HG03460 (cell line): ENCODE measurements at regions not wholly inside any gene's neighbourhood (a gene's known extent, or its start where the extent isn't known, plus 50 kb on each side); places are given as distances from the start of the nearest gene placed in this dataset.
"Not testable (repeated sequence)": the region's sequence is repeated elsewhere in the genome, so short reads cannot be mapped to it uniquely, and the experiment has no call there.

ENCODE experiments used
- ATAC-seq: cut with Tn5 transposase; IDR thresholded peaks from one replicate; pipeline ENCODE4 v1.9.1; 2021; ENCODE audit not compliant: unreplicated experiment

- ATAC-seq: no peak
Measured at GRCh38 chr4:152073351-152074087, 312.7 kb upstream of the GATB start.

GRCh38 chr4:152072906-152073305, 312.1 kb upstream of the GATB start:
- ATAC-seq: no peak

DNA sequence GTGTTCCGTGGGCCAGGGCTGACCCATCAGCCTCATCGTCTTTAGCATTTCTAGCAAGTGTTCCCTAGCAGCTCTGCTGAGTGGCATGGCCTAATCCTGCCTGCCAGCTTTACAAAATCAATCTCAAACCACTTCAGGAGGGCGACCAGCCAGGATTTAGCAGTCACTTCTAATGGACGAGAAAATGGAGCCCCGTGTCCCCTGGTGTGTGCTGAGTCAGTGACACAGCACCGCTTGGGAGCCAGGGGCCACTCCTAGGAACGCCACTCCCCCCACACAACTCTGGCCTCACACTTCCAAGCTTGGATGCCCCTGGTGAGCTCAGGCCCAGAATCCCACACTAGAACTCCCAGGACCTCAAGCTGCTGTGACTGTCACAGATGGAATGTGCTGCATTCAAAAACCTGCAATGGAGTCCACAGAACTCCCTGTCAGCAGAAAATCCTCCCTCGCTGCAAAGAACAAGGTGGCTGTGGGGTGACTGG, 311.2 kb upstream of the GATB start:
- ATAC-seq: no peak

DNA sequence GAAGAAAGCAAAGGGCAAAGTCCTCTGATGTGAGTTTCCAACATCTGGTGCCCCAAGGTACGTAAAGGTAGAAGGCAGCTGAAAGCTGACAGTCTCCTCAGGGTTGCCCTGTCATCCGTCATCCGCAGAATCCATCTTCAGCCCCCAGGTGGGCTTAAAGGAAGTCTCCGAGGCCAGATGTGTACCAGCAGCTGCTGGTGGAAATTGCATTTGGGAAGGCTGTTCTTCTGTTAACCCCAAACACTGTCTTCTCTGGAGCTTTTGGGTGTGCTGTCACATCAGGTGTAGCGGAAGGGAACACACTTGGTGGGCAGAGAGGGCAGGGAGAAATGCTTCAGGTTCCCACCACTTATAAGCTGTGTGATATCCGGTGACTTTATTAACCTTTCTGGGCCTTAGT, 310.0 kb upstream of the GATB start:
- no peak for ATAC-seq

DNA sequence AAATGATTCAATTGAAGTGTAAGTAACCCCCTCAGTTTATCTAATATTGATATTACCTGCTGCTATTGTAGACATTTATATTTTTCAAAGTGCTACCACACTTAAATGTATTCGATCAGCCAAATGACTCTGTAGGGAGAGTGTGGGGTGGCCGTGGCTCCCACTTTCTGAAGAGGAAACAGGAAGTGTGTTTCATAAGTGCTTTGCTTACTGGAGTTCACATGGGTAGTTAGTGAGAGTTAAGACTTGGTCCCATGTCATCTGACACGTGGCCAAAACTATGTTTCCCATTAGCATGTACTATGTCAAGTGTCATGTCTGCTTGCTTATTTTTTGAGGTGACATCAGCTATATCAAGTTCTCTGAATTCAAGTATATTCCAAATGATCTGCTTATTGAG, 308.1 kb upstream of the GATB start:
- no peak for ATAC-seq

GRCh38 chr4:152065545-152065944, 304.7 kb upstream of the GATB start:
- ATAC-seq: no peak

- no peak for ATAC-seq
Measured at GRCh38 chr4:152064753-152065152, 303.9 kb upstream of the GATB start.

GRCh38 chr4:152064282-152064681, 303.5 kb upstream of the GATB start:
- ATAC-seq: no peak

GRCh38 chr4:152063621-152064240, 302.9 kb upstream of the GATB start:
- ATAC-seq: no peak

DNA sequence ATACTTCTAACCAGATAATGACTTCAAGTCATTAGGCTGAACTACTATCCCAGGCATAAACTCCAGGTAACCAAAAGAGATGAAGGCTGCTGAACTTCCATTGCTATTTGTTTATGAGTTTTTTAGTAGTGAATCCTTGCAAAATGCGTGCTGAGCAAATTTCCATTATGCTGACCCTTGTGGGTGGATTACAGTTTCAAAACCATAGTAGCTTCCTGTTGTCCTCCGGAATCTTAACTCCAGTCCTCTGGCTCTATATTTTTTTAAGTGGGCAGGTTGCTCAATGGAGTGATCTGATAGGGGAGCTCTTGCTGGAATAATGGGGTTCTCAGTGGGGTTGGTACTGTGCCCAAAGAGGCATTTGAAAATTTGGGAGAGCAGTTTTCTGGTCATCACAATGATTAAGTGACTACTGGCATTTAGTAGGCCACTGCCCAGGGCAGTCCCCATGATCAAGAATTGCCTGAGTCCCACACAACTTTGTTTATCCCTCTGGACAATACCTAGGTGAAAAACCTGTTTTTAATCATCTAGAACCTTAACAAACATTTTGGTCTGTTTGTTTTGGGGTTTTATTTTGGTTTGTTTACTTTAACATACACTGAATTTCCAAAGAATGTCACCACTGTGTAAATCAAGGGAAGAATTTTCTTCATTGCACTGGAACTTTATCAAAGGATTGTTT, 302.3 kb upstream of the GATB start:
- no peak for ATAC-seq

DNA sequence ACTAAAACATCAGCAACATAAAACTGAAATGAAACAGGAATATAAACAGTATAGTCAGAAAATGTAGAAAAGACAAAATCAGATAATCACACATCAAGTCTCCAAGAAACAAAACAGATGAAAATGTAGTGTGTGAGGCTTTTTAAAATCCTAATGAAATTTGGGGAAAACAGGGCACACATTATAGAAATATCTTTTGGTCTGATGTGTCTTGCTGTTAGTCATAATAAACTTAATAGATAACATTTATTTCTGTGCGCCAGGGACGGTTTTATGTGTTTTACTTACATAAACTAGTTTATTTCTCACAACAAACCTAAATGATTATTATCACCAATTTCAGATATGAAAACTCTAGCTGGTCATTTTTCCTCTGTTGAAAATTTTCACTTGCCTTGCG, 293.9 kb upstream of the GATB start:
- no peak for ATAC-seq

DNA sequence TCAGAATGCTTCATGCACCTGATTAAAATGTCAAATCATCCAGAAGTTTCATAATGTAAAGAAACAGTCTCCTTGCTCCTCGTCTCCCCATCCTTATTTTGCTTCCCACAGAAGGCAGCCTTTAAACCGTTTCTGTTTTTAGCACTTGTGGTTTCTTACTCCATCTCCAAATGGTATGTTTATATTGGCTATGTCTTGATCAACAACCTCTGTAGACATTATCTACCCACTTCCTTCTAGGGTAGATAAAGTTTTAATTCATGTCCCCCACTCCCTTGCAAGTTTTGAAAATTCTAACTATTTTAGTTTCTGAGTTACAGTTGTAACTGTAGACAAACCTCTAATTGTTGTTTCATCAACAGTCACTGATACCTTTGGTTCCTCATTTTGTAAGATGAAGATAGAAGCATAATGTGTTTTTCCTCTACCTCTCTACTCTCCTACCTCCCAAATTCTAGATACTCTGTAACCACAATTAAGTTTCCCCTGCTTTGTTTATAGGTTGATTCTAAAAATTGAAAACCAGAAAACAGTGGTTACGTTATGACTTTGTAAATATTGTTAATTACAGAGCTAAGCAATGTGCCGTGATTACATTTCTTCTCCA, 291.7 kb upstream of the GATB start:
- ATAC-seq: no peak

- not testable (repeated sequence) for ATAC-seq
Measured at GRCh38 chr4:152051332-152051731, 290.5 kb upstream of the GATB start.

GRCh38 chr4:152050106-152050505, 289.3 kb upstream of the GATB start:
- ATAC-seq: no peak

GRCh38 chr4:152047451-152047850, 286.6 kb upstream of the GATB start:
- no peak for ATAC-seq

DNA sequence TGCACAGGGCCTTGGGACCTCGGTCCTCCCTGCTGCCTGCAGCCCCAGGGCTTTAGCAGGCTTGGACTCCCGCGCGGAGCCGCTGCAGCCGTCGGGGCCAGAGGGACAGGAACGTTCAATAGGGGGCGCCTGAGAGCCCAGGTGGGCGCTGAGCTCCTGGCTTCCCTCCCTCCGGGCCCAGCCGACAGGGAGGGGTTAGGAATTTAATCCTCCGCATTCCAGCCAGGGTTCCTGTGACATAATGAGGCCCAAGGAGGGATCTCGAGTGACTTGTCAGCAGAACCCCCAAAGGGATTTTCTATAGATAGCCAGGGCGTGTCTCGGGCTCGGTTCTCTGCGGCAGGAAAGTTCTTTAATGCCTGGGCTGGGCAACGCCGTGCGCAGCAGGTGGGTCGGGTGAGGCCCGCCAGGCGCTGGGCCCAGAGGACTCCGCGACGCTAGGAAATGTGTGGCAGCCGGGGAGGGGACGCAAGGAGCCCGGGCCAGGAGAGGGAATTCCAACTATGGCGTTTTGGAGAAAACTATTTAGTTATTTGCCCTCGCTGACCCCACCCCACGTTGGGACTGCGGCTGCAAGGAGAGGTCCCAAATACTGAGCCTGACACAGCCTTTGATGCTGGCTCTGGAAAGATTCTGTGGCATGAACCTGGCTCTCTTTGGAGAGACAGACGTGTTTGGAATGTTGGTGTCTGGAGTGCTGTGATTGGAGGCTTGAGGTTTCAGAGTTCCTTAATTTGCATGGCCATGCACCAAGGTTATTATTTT, 285.2 kb upstream of the GATB start:
- peak; percentile 55 for ATAC-seq

DNA sequence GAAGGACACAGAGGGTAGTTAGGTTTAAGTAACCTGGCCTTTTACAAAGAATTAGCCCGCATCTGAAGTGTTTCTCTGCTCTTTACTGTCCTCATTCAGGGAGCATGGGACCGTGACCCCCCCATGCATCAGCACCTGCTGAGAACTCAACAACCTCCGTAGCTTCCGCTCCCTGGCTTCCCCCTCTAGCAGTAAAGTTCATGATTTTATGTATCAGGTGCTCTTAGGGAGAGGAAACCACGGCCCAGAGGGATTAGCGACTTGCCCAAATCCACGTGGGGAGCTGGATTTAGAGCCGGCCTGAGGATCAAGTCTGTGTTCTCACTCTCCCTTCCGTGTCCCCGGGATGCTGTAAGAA, 284.6 kb upstream of the GATB start:
- ATAC-seq: peak; percentile 55

DNA sequence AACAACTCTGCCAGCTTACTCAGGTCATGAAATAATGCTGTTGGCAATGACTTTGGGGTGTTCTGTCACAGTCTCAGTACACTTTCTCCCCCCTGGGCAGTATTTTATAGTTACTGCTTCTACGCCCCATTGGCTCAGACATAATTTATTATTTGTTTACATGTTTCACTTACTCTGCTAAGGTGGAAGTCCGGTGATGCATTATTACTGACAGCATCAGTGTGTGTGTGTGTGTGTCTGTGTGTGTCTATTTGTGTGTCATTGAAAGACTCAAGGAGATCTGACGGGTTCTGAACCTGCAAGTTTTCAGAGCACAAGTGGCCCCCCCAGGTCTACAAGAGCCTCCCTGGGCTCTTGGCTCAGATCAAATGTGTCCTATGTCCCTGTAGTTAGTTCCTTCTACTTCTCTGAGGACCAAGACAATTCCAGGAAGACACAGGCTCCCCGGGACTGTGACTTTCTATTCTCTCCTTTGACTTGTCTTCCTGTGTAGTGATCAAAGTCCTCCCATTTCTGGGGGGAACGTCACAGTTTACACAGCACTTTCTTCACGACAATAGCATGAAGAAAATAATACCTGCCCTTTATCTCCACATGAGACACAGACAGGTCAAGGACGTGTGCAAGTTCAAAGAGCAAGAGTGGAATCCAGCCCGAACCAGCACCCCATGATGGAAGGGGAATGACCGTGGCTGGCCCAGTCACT, 283.7 kb upstream of the GATB start:
- ATAC-seq: no peak

- no peak for ATAC-seq
Measured at GRCh38 chr4:152041295-152041694, 280.5 kb upstream of the GATB start.

DNA sequence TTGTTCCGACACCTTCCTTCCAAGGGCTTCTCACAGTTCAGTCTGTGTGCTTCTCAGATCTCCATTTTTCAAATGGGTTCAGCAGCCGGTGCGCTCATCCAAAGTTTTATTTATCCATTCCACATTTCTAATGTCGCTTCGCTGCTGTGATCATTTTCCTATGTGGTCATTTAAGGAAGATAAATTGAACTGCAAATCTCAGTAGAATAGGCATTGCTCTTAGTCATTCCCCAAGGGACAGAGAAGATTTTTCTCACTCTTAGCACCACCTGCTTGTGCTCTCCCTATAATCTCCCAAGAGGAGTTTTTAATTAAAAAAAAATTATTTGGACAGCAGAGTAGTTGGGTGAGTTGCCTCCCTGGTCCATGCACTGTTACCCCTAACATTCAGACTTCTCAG, 278.9 kb upstream of the GATB start:
- ATAC-seq: no peak
